GM18909 (cell line): ENCODE measurements at regions not wholly inside any gene's neighbourhood (a gene's known extent, or its start where the extent isn't known, plus 50 kb on each side); places are given as distances from the start of the nearest gene placed in this dataset.
A peak's percentile ranks its signal among the peaks of the same experiment; 100 is the strongest.

Experiments used
- ATAC-seq: cut with Tn5 transposase; IDR thresholded peaks from one replicate; pipeline ENCODE4 v1.9.1; 2021; ENCODE audit warnings: mild to moderate bottlenecking; ENCODE audit not compliant: unreplicated experiment, poor library complexity

- no peak for ATAC-seq
These were observed 173.1 kb downstream of the POU4F1 start for GRCh38 chr13:78430166-78430791.

- ATAC-seq = no peak
These were observed 174.7 kb downstream of the POU4F1 start for GRCh38 chr13:78428646-78429045.

DNA sequence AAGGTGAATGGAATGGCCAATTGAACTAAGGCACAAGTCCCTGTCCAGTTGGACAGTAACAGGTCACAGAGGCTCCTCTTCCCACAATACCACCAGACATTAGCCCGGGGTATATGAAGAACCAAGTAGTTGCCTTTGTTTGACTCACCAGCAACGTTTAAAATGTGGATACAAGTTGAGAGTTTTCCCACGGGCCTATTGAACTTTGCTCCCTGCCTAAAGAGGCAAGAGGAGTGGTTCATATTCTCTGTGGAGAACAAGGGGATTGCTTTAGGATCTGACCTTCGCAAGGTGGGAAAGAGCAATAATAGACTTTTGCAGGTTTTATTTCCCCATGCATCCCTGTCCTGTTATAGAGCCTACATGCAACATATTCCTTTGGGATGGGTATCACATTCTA lies 177.2 kb downstream of the POU4F1 start:
- ATAC-seq = no peak

GRCh38 chr13:78420814-78421213 lies 182.5 kb downstream of the POU4F1 start:
- ATAC-seq = peak; percentile 84

DNA sequence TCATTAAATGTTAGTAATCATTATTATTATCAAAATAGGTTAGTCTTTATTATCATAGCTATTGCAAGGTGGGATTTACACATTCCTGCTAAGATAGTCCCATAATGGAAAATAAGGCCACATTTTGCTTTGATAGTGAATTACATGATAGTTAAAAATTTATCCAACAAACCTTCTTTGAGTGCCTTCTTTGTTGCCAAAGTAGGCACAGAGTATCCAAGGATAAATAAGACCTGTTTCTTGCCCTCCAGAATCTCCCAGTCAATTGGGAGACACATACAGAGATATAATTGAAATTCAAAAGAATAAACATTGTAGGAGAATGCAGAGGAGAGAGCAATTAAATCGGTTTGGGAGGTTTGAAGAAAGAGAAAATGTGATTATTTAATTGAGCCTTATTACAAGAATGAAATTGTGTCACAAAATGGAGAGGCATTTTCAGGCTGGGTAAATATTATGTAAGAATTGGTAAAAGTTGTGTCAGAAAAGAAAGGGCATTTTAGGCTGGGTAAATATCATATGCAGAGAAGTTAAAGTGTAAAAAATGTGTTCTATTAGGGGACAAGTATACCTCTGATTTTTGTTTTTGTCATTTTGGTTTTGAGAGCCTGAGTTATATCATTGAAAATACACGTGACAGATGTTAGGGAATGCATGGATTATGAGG lies 189.3 kb downstream of the POU4F1 start:
- ATAC-seq = no peak

DNA sequence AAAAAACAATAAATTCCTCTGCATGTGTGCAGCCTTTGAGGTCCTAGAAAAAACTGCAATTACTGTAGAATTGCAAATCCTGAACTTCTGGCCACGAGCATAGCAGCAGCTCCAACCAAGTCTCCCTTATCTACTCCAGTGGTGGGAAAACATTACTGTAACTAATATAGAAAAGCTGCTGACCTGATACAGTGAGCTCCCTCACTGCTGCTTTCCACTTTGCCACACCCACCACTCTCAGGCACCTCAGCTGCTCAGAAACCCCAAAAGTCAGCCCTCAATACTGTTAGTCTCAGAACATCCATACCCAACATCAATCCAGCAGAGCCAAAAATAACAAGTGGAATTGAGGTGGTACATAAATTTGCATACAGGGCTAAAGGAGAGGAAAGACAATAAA lies 192.5 kb downstream of the POU4F1 start:
- ATAC-seq = no peak

- ATAC-seq = no peak
These were observed 193.2 kb downstream of the POU4F1 start for GRCh38 chr13:78410164-78410563.

DNA sequence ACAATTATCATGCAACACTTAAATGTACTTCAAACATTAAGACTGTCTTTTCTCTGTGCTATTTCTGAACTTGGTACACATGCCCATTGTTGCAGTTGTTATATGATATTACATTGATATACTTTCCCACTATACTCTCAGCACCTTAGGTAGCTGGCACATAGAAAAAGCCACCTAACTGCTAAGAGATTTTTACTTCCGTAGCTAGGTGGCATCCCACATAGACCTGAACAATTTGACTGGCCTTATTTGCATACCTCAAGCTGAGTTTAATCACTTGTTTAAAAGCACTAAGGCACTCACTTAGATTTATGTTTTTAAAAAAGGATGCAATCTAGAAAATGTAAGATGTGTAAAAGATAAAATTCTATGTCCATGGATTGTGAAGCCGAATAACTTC lies 194.2 kb downstream of the POU4F1 start:
- peak; percentile 82 for ATAC-seq

DNA sequence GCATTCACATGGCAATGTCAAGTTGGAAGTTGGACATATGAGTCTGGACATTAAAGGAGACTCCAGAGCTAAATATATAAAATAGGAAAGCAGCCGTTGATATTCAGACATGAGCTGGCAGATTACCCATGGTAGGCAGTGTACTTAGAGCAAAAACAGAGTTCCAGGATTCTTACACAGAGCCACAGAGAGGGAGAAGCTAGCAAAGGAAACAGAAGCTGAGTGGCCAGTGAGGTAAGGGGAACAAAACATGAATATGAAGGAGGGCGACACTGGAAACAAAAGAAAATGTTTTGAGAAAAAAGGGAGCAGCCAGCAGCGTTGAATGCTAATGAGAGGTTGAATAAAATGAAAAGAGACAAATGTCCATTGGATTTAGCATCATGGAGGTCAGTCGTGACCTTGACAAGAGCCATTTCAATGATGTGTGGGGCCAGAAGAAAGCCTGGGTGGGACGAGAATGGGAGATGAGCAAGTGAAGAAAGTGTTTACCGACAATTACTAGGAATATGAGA lies 198.4 kb downstream of the POU4F1 start:
- ATAC-seq = no peak

DNA sequence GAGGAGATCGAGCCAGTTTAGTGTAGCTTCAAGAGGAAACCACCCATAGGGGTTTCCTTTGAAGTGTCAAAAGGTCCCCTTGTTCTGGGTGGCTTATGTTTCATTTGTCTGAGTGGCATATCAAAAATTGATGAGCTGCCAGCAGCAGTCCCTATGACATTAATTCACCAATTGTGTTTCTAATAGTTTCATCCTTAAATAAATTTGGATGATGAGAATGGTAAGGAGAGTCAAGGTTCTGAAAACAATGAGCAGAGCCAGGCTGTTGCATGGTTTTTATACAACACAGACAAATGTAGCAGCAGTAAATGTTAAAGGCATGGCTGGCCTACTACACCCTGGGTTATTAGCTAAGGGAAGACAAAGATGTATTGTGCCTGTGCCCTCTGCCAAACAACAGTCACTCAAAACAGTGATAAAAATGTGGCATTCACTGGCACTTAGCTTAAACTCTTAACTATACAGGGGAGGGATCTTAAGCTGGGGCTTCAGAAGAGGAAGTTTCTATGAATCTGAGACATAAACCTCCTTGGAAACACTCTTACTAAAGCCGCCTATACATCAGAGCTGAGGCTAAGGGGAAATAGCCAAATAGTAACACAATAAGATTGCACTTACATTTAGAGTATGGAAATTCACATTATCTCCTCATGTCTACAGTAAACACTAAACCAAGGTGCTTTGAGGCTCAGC lies 200.5 kb downstream of the POU4F1 start:
- ATAC-seq = no peak

DNA sequence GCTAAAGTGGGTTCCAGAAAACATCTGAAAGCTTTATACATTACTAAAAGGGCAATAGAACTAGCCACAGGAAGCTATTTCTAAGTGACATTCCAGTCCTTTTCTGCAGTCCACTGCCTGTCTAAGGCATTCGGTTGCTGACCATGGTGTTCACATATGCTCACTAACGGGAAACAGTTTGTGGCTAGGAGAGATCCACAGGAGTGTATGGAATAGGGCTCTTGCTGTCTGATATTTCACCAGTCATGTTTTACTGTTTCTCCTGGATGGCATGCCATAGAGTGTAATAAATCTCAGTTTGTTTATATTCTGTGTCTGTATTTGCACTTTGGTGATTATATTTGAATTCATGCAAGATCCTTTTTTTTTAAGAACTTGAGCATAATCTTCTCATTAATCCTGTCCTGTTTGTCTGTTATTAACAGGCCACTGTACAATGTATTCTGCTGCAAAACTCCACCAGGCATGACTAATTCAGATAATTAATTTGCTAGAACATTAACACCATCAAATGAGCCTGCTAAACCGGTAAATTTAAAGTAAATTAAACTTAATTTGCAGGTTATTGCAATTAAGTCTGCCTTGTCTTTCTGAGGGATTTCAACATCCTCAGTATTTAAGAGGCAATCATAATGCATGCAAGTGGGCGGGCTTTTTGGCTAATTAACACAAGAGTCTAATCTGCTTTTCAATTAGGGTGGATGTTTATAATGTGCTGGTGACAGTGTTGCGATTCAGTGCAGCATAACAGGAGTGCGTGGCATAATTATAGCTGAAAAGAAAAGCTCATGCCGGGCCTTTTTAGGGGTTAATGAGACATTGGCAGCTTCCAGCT lies 201.3 kb downstream of the POU4F1 start:
- ATAC-seq = no peak

- ATAC-seq = peak; percentile 97
These were observed 204.5 kb downstream of the POU4F1 start for GRCh38 chr13:78398743-78399410.

GRCh38 chr13:78393286-78394142 lies 209.8 kb downstream of the POU4F1 start:
- no peak for ATAC-seq

DNA sequence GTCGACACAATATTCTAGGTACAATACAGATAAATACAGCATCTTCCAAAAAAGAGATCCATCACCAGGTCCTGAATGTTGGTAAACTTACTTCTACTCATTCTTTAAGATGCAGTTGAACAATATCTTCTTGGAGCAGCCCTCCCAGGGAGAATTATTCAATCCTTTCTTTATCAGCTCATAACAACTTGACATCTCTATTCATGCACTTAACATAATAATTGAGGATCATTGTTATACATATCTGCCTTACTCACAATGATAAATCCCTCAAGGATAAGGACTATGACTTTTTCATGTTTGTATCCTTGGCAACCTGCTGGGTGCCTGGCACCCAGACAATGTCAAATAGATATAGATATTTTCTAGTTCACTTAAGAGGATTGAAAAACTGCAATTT lies 219.5 kb downstream of the POU4F1 start:
- no peak for ATAC-seq

- ATAC-seq = no peak
These were observed 220.3 kb downstream of the POU4F1 start for GRCh38 chr13:78383071-78383484.

DNA sequence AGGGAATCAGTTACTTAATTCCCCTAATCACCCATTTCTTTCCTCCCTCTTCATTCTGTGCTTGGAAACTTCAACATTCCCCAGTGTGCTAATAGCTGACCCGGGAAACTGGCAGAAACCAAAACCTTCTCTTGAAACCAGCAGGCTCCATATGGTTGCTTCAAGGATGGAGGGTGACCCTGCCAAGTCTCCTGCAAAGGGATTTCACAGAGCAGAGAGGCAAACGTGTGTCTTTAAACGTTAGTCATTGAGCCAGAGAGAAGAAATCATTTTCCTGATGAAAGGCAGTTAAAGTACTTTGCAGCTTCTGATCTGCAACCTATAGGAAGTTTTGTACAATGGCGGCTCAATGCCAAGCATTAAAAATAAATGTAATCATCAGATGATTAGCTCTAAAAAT lies 220.9 kb downstream of the POU4F1 start:
- ATAC-seq = no peak

DNA sequence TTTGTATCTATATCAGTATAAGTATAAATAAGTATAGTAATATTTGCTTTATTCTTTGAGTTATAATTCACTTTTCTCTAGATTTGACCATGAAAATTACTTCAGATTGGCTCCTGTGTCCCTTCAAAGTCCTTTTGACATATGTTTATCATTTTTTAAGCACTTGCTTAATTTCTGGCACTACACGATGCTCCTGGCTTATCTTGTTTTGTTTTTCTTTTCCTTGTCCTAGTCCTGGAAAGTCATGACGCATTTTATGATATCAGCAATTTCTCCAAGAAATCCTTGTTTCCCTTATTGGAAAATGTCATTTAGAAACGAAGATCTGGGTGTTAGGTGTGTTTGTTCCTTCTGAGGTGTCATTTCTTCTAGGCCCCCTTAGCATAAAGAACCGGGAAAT lies 226.5 kb downstream of the POU4F1 start:
- no peak for ATAC-seq

DNA sequence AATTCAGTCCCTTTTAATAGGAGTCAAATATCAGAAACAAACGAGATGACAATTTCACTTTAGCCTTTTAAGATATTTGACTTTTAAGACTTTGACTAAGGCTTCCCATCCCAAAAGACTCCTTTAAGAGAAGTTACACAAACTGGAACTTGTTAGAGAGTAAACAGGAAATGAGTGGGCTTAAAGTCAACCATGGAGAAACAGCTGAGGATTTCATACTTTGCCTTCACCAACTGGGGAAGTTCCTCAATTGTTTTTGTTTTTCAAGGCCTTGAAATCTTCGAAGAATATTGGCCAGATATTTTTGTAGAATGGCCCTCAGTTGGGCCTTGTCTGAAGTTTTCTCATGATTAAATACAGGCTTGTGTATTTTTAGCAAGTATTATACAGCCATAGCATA lies 227.3 kb downstream of the POU4F1 start:
- no peak for ATAC-seq

- no peak for ATAC-seq
These were observed 230.8 kb downstream of the POU4F1 start for GRCh38 chr13:78372581-78372980.
